Femur (tissue), 1 donor: ENCODE measurements at regions not wholly inside any gene's neighbourhood (a gene's known extent, or its start where the extent isn't known, plus 50 kb on each side); places are given as distances from the start of the nearest gene placed in this dataset.
"Not testable (repeated sequence)": the region's sequence is repeated elsewhere in the genome, so short reads cannot be mapped to it uniquely, and the experiment has no call there.

Experiments
- DNase-seq: peaks from one replicate; pipeline ENCODE4 v3.0.0-alpha.2; 2017

DNA sequence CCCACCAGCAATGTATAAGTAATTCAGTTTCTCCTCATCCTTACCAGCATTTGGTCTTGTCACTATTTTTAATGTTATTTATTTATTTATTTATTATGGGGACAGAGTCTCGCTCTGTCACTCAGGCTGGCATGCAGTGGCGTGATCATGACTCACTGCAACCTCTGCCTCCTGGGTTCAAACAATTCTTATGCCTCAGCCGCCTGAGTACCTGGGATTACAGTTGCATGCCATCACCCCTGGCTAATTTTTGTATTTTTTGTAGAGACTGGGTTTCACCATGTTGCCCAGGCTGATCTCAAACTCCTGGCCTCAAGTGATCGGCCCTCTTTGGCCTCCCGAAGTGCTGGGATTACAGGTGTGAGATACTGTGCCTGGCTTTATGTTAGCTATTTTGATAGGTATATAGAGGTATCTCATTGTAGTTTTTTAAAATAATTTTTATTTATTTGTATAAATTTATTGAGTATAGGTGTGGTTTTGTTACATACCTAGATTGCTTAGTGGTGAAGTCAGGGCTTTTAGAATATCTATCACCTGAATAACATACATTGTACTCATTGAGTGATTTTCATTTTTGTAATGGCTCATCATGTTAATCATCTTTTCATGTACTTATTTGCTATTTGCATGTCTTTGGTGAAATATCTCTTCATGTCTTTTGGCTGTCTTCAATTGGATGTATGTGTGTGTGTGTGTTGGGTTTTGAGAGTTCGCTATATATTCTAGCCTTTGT, 53.3 kb downstream of the TANC2 start:
- no peak for DNase-seq

DNA sequence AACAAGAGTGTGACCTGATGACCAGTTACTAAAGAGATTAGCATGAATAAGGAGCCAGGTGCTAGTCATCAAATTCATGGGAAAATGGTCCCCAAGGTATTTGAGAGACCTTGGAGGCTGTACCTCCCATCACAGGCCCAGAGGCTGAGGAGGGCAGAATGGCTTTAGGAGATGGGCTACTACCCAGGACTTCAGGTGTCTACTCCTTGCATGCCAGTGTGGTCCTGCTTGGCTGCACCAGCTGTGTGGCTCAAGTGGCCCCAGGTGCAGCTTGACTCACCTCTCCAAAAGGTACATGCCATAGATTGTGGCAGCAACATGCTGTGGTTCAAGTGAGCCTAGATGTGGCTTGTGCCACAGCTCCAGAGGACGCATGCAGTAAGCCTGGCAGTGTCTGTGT, 56.5 kb downstream of the TANC2 start:
- DNase-seq, result no peak

DNA sequence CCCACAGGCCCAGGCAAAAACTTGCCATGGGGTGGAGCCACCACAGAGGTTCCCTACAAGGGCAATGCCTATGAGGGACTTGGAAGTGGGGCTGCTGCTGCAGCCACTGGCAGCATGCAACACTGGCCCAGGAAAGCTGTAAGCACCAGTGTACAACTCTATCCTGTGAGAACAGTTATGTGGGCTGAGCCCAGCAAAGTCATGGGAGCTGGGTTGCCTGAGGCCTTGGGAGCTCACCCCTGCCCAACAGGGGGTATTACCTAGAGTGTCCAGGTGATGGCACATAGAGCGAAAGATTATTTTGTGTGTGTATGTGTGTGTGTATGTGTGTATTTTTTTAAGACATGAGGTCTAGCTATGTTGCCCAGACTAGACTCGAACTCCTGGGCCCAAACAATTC, 57.0 kb downstream of the TANC2 start:
- no peak for DNase-seq

DNA sequence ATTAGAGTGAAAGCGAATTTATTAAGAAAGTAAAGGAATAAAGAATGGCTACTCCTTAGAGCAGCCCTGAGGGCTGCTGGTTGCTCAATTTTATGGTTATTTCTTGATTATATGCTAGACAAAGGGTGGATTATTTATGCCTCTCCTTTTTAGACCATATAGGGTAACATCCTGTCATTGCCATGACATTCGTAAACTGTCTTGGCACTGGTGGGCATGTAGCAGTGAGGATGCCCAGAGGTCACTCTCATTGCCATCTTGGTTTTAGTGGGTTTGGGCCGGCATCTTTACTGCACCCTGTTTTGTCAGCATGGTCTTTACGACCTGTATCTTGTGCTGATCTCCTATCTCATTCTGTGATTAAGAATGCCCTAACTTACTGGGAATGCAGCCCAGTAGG, 58.2 kb downstream of the TANC2 start:
- no peak for DNase-seq

DNA sequence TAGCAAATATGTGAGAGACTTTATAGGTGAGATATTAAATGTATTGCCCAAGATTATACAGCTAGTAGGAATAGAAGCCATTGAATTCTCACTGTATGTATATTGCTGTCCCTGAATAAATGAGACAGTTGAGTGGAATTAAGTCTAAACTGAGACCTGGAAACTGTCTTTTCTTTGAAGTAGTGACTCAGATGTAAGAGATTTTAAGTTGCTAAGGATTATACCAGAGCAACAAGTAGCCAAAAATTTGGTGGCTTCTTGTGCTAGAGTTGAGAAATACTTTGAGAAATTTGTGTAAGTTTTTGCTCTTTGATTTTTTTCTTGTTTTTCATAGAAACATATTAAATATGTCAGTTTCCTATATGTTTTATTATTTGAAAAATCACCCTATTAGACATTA, 58.7 kb downstream of the TANC2 start:
- no peak for DNase-seq

DNA sequence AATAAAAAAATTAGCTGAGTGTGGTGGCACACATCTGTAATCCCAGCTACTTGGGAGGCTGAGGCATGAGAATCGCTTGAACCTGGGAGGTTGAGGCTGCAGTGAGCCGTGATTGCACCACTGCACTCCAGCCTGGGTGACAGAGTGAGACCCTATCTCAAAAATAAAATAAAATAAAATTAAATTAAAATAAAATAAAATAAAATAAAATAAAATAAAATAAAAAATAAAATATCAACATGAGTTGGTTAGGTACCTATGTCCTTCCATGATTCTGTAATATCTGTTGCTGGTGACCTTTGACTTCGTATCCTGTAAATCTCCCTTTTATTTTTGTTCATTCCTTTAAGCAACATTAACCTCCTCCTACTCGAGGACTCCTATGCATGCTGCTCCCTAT, 59.6 kb downstream of the TANC2 start:
- not testable (repeated sequence) for DNase-seq

DNA sequence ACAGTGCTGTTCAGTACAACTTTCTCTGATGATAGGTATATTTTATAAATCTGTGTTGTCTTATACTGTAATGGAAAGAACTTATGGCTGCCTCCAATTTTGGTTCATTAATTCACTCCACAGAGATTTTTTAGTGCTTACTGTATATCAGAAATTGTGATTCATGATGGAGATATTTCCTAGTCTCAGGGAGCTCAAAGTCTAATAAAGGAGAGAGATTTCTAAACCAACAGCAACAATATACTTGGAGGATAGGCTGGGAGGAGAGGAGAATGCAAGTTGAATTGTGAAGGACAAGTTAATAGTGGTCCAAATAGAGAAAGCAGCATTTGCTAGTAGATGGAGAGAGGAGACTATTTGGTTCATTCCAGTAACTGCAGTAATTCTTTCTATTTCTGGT, 63.5 kb downstream of the TANC2 start:
- DNase-seq, result no peak

DNA sequence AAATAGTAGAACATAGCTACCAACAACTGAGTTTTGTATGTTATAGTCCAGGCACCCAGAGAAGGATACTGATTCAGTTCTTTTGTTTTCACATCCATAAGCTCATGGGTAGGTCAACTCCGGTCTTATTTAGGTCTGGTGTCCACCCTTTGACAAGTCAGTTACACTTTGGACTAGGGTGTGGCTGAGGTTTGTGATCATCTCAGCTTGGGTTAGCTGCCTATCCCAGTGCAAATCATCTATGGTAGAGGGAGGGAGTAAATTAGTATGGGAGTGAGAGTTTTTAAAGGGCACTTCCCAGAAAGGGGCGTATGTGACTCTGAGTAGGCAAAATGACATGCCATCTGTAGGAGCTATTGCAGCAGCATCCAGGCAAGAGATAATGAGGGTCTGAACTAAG, 66.1 kb downstream of the TANC2 start:
- DNase-seq, result no peak

DNA sequence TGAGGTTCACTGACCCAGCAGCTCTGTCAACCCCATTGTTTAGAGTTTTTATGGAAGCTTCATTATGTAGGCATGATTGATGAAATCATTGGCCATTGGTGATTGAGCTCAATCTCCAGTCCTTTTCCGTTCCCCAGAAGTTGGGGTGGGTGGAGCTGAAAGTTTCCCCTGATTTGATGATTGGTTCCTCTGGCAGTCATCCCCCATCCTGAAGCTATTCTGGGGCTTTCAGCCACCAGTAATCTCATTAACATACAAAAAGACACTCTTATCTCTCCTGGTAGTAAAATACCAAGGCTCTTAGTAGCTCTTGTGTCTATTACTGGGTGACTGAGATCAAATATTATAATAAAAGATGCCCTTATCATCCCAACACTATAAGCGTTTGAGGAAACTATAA, 67.1 kb downstream of the TANC2 start:
- DNase-seq, result no peak

DNA sequence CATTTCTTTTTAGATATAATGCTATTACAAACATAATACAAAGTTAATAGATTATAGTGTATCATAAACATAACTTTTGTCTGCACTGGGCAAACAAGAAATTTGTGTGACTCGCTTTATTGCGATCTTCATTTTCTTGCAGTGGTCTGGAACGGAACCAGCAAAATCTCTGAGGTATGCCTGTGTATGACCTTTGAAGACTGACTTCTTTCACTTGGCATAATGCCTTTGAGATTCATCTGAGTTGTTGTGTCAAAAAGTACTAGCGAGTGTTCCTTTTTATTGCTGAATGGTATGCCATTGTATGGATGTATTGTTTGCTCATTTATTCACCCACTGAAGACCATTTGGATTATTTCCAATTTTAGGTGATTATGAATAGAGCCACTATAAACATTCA, 69.2 kb downstream of the TANC2 start:
- DNase-seq, result no peak

DNA sequence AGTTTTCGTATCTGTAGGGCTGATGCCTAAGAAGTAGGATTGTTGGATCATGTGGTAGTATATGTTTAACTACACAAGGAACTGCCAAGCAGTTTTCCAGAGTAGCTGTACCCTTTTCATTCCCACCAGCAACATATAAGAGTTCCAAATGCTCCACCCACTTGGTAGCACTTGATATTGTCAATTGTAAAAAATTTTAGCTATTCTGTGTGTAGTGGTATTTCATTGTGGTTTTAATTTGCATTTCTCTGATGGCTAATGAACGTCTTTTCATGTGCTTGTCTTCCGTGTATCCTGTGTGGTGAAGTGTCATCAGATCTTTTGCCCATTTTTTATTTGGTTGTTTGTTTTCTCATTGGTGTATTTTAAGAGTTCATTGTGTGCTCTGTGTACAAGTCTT, 69.7 kb downstream of the TANC2 start:
- no peak for DNase-seq

DNA sequence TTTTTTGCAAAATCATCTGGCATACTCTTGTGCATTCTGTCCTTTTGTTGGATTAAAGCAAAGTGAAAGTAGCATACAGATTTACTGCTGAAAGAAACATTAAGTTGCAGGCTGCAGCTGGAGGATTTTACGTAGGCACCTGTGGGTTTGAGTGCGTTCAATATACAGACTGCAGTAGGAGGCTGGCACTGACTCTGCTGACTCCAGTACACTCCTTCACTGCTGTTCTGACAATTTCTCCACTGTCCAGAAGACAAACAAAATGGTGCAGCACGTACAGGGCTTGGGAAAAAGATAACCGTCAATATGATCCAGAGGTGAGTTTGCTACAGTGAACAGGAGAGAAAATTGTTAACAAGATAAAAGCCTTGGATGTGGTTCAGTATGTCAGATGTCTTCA, 73.3 kb downstream of the TANC2 start:
- no peak for DNase-seq

DNA sequence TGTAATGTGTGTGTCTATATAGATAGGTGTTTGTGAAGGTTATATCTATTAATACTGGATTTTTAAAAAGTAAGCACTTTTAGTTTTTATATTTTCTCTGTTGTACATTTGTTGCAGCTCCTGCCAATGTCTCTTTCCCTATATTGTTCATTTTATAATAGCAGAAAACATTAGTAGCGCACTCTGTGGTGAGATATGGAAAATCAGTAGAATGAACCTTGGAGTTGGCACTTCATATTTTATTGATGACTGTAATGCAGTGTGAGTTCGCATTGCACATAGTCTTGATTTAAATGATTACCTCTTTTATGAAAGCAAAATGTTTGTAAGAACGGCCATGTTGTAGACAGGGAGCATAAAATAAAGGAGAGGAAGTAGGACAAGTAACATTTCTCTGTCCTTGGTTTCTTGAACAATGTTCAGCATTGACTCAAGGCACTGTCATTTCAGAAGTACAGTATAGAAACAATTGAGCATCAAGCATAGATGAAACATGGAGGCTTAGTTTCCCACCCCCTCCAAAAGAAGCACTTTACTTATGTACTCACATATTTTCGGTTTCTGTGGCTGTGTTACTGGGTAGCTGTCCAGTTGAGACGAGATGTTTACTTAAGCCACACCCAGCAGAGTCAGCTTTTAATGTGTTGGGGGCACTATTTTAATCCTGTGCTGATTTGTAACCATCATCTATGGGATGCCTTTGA, 74.0 kb downstream of the TANC2 start:
- no peak for DNase-seq

DNA sequence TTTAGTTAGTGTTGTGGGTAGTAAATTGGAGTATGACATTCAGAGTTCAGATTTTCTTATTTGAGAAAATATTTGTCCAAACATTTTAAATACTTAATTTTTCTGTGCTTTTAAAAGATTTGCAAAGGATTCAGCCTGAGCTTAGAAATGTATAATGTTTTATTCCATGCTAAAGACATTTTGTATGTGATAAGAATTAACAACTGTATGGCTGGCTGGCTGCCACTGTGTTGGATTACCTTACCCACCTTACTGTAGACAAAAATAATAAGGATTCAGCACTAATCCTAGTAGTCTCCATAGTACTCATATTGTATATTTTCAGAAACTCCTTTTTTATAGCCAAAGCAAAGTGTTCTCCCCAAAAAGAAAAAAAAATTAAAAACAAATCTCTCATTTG, 74.8 kb downstream of the TANC2 start:
- DNase-seq, result no peak

DNA sequence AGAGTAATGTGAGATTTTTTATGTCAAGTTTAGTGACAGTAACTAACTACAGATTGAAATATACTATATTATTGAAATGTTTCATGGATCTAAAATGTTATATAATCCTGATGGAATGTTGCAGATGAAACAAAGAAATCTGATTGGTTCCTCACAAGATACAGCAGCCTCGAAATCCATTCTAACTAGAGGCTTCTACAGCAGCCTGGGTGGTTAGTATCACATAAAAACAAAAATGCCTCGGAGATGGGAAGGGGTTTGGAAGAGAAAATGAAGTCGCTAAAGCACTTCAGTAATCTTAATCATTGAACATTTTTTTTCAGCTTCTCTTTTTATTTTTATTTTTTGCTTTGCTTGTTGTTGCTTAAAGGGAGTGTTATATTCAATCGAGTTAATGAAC, 75.2 kb downstream of the TANC2 start:
- DNase-seq, result no peak

DNA sequence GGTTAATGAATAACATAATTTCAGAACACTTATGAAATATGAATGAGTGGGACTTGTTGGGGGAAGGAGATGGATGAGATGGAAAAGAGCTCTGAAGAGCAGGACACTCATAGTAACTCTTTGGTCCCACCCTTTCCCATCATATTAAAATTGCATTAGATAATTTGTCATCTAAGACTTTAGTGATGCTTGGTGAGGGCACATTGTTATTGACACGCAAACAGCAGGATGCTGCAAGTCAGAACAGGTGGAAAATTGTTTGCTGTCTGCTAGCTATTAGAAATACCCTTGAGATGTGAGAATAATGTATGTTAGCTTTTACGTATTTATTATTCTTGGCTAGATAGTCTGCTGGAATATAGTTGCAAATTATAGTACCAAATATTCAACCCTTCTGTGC, 75.7 kb downstream of the TANC2 start:
- DNase-seq, result no peak

DNA sequence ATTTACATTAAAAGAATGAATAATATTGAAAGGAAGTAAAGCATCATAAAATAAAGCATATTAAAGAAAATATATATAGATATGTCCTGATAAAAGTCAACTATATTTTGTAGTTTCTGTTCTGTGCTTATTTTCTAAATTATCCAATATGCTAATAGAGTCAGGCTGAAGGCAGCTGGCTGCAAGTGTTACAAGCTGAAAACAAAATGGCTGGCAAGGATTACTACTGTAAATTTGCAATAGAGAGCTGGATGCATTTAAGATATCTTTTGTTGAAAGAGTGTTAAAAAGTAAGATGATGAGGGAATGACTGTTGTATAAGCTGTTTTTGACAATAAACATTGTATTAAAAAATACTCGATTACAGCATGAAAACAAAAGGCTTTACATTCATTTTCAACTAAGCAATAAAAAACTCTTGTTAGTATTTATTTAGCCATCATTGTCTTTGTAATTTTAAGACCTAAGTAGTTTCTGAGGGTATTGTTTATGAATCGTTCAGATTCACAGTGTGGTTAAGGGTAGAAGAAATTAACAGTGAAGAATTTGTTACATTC, 76.3 kb downstream of the TANC2 start:
- DNase-seq, result no peak

DNA sequence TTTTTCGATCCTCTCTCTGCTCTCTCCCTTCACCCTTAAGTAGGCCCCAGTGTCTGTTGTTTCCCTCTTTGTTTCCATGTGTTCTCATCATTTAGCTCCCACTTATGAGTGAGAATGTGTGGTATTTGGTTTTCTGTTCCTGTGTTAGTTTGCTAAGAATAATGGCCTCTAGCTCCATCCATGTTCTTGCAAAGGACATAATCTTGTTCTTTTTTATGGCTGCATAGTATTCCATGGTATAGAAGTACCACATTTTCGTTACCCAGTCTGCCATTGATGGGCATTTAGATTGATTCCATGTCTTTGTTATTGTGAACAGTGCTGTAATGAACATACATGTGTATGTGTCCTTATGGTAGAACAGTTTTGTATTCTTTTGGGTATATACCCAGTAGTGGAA, 91.5 kb downstream of the TANC2 start:
- DNase-seq, result not testable (repeated sequence)

DNA sequence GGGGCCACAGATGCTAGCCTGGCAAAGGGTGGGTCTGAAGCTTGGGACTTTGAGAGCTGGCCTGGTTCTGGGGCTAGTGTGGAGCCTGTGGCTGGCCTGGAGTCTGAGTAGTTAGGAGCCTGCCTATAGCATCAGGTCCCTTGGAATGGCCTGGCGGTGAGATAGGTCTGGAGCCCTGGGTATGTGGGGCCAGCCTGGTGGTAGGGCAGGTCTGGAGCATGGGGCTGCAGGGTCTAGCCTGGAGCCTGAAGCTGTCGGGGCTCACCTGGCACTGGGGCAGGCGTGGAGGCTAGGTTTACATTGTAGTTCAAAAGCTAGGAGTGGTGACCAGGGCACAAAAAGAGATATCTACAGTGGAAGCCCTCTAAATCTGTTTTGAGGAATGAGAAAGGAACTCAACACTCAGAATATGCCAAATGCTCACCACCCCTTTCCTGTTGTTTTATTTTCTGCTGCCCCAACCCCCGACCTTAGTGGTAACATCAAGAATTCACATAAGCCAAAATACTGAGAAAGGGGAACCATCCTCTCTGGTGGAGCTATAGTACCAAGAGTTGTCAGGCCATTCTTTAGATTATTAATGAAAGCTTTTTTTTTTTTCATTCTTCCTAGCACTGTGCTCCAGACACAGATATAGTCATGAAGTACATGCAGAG, 100.3 kb downstream of the TANC2 start:
- DNase-seq, result no peak

DNA sequence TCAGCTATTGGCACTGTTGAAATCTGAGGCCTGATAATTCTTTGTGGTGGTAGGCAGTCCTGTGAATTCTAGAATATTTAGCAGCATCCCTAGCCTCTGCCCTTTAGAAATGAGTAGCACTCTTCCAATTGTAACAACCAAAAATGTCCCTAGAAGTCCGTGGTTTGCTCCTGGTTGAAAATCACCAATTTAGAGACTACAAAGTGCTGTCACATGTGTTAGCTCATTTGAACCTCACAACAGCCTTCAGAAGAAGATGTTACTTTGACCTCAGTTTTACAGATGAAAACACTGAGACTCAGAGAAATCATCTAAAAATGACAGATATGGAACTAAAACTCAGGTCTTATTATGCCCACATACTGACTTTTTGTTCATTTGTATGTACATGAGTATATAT, 103.2 kb downstream of the TANC2 start:
- DNase-seq, result no peak

DNA sequence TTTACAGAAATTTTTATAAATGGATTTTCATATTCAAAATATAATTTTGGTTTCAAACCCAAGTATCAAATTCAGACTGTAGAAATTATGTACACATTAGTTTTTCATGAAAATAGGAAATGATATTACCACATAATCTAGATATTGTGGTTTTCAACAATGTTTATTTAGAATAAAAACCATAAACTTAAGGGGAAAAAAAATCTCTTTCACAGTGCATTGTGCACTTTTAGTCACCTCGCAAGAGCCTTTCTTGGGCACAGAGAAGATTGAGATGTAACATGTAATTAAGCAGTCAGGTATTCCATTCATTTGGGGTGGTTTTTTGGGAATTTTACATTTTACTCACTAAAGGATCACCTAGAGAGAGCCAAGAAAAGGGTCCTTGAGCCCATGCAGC, 104.0 kb downstream of the TANC2 start:
- no peak for DNase-seq

DNA sequence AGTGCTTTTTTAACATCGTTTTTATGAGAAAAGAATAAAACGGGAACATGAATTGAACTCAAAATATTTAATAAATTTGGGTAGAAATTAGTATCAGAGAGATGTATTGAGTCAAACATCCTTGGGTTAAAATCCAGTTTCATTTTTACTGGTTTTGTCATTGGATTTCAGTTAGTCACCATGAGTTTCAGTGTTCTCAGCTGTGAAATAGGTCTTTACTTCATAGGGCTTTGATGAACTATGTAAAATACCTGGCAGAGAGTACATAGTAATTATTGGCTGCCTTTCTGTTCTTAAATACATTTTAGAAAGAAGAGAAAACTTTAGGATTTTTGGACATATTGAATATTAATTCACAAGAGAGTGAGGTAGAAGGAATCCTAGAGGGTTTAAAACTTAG, 105.8 kb downstream of the TANC2 start:
- DNase-seq, result no peak

DNA sequence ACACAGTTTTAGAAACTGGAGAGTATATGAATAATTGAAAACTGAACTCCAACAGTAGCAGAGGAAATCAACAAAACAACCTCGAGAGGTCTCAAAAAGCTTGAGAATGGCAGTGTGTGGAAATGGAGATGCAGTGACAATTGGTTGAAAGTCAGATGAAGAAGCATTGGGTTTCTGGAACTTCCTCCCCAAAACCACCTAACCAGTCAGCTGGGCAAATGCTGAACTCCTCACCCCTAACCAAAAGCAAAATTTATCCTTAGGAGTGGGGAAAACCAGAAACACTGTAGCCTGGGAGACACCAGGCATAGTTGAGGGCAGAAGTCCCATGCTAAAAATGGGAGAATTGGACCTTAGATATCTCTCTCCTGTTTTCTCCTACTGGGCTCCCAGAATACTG, 109.9 kb downstream of the TANC2 start:
- no peak for DNase-seq

DNA sequence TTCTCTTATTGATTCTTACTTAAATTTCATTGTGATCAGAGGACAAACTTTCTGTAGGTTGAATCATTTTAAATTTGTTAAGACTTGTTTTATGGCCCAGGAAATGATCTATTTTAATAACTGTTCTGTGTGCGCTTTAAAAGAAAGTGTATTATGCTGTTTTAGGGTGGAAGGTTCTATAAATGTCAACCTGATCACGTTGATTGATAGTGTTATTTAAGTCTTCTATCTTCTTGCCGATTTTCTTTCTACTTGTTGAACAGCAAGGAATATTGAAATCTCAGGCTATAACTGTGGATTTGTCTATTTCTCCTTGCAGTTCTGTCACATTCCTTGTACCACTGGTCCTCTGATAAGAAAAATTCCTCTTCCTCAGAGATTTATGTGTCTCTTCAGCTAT, 112.7 kb downstream of the TANC2 start:
- DNase-seq, result no peak
